Stimulated activated CD4-positive, alpha-beta T cell treated with anti-CD3 and anti-CD28 coated beads, Interleukin-4, amount 100 ng/mL, for 24 hours (primary cell): ENCODE measurements at regions not wholly inside any gene's neighbourhood (a gene's known extent, or its start where the extent isn't known, plus 50 kb on each side); places are given as distances from the start of the nearest gene placed in this dataset.
"Not testable (repeated sequence)": the region's sequence is repeated elsewhere in the genome, so short reads cannot be mapped to it uniquely, and the experiment has no call there.

Source experiments
- DNase-seq: peaks from one replicate; pipeline ENCODE4 v3.0.0-alpha.2; 2020

- DNase-seq = no peak
Observed at GRCh38 chr18:78494204-78495085, 485.2 kb upstream of the SALL3 start.

- no peak for DNase-seq
Observed at GRCh38 chr18:78495550-78495949, 484.1 kb upstream of the SALL3 start.

- DNase-seq = no peak
Observed at GRCh38 chr18:78496079-78496478, 483.5 kb upstream of the SALL3 start.

GRCh38 chr18:78497641-78498040 is 482.0 kb upstream of the SALL3 start:
- DNase-seq = no peak

- no peak for DNase-seq
Observed at GRCh38 chr18:78499586-78499985, 480.0 kb upstream of the SALL3 start.

- no peak for DNase-seq
Observed at GRCh38 chr18:78501251-78501650, 478.4 kb upstream of the SALL3 start.

- DNase-seq = no peak
Observed at GRCh38 chr18:78503129-78503528, 476.5 kb upstream of the SALL3 start.

- DNase-seq = no peak
Observed at GRCh38 chr18:78505851-78506461, 473.7 kb upstream of the SALL3 start.

GRCh38 chr18:78507217-78507616 is 472.4 kb upstream of the SALL3 start:
- no peak for DNase-seq

GRCh38 chr18:78508228-78508824 is 471.3 kb upstream of the SALL3 start:
- DNase-seq = not testable (repeated sequence)

GRCh38 chr18:78510091-78510490 is 469.5 kb upstream of the SALL3 start:
- DNase-seq = no peak

GRCh38 chr18:78510636-78511035 is 469.0 kb upstream of the SALL3 start:
- no peak for DNase-seq

- DNase-seq = no peak
Observed at GRCh38 chr18:78511666-78512601, 467.7 kb upstream of the SALL3 start.

GRCh38 chr18:78514910-78515670 is 464.5 kb upstream of the SALL3 start:
- DNase-seq = no peak

GRCh38 chr18:78517328-78517727 is 462.3 kb upstream of the SALL3 start:
- DNase-seq = no peak

- no peak for DNase-seq
Observed at GRCh38 chr18:78517973-78518372, 461.6 kb upstream of the SALL3 start.

- no peak for DNase-seq
Observed at GRCh38 chr18:78518805-78519204, 460.8 kb upstream of the SALL3 start.

- DNase-seq = no peak
Observed at GRCh38 chr18:78519394-78520062, 460.1 kb upstream of the SALL3 start.

GRCh38 chr18:78521136-78521535 is 458.5 kb upstream of the SALL3 start:
- no peak for DNase-seq

- DNase-seq = no peak
Observed at GRCh38 chr18:78521744-78522143, 457.9 kb upstream of the SALL3 start.

GRCh38 chr18:78522507-78522906 is 457.1 kb upstream of the SALL3 start:
- no peak for DNase-seq

- DNase-seq = no peak
Observed at GRCh38 chr18:78523850-78524249, 455.8 kb upstream of the SALL3 start.
